Suppressor macrophage treated with lipopolysaccharide for 4 hours (primary cell): ENCODE measurements at regions not wholly inside any gene's neighbourhood (a gene's known extent, or its start where the extent isn't known, plus 50 kb on each side); places are given as distances from the start of the nearest gene placed in this dataset.

Experiments
- DNase-seq: peaks from one replicate; pipeline ENCODE4 v3.0.0-alpha.2; 2020

DNA sequence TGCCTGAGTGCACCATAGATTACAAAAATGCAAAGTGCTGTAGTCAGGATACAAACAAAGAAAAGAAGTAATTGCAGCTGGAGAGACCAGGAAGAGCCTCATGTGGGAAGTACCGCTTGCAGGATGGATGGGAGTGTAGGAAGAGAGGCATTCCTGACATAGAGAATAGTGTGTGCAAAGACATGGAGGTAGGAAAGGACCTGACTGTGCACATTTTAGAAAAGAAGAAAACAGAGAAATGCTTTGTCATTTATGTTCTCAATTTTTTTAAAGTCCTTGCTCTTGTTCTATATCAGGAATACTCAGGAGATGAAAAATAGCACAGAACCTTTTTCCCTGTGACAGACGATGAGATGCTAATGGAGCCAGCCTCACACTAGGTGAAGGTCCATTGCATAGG lies 358.7 kb upstream of the TMPO start:
- DNase-seq: no peak

GRCh38 chr12:98162906-98163678 lies 352.3 kb upstream of the TMPO start:
- DNase-seq: no peak

- DNase-seq: no peak
Observed at GRCh38 chr12:98172304-98172703, 343.1 kb upstream of the TMPO start.

GRCh38 chr12:98172801-98173200 lies 342.6 kb upstream of the TMPO start:
- DNase-seq: no peak

DNA sequence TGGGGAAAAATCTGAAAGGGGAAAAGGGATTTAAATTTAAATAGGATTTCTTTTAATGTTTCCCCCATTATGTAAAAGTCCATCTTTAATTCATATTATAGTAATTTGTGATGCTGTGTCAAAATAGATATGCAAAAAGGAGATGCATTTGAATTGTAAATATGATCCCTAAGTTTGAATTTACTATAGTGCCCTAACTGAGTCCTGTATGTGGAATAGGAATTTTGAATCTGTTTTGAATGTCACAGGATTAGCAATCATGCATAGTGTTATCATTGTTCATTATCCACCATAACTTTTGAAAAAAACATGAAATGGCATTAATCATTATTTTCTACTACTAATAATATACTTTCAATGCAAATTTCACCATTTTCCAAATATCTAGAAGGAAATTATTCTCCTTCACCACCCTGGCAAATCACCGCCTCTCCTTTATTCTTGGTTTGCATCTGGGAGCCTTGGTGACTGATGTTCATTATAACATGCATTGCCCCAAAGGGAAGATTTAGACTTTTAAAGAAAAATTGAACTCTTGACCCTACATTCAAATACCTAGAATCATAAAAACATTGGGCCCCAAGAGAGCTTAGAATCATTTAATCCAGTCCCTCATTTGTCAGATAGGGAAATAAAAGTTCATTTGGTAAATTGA lies 341.5 kb upstream of the TMPO start:
- DNase-seq: no peak

DNA sequence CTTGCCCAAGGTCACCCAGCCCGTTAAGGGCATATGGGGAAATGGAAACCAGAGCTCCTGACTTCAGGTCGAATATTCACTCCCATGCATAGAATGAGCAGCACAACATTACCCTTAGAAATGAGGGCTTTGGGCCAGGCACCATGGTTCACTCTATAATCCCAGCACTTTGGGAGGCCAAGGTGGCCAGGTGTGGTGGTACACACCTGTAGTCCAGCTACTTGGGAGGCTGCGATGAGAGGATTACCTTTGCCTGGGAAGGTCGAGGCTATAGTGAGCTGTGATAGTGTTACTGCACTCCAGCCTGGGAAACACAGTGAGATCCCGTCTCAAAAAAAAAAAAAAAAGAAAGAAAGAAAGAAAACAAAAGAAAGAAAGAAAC lies 341.0 kb upstream of the TMPO start:
- DNase-seq: no peak

- no peak for DNase-seq
Observed at GRCh38 chr12:98178126-98178525, 337.3 kb upstream of the TMPO start.

- DNase-seq: no peak
Observed at GRCh38 chr12:98179151-98179550, 336.2 kb upstream of the TMPO start.

DNA sequence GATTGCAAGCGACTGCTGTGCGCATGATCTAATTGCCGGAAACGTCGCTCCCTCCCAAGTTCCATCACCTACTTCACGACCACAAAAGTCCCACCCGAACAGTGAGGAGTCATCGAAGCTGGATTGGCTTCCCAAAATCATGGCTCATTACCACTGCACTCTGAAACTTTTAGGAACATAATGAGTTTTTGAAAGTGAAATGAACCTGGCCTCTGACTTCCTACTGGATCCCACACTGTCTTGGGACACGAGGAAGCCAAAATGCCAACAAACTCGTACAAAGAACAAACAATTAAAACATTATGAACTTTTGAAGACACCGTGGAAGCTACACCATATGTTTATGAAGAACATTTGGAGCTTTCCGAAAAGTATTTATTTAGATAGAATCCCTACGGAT lies 334.8 kb upstream of the TMPO start:
- no peak for DNase-seq

DNA sequence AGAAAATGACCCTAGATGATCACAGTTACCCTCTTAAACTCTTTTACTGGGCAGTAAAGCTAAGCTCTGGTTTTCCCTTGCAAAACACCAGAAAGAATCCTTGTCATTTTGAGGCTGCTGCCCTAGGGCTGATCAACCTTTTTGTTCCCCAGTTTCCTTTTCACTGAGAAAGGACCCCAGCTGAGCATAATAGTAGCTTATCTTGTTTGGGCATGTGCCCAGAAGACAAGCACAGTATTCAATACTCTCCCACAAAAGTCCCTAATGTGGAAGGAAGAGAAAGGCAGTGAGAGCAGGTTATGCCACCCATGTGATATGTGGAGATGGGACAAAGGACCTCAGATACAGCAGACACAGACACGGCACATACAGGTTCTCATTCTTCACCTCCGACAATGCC lies 332.6 kb upstream of the TMPO start:
- DNase-seq: no peak

- no peak for DNase-seq
Observed at GRCh38 chr12:98185606-98186005, 329.8 kb upstream of the TMPO start.

GRCh38 chr12:98188650-98189077 lies 326.7 kb upstream of the TMPO start:
- peak; percentile 59 for DNase-seq

DNA sequence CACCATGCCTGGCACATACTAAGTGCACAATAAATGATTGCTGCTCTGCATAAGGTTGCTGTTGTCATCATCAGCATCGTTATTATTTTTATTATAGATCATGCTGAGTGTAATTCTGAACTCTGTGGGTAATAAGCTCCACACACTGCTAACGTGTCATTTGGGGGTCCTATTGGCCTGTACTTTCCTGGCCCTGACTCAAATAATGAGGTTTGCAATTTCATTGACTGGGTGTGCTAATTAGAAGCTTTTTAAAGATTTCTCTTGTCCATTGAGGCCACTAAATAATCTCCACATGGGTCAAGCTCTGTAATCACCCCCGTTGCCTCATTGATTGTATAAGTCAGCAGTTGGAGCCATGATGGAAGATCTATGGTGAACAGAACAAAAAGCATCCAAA lies 320.8 kb upstream of the TMPO start:
- DNase-seq: no peak

DNA sequence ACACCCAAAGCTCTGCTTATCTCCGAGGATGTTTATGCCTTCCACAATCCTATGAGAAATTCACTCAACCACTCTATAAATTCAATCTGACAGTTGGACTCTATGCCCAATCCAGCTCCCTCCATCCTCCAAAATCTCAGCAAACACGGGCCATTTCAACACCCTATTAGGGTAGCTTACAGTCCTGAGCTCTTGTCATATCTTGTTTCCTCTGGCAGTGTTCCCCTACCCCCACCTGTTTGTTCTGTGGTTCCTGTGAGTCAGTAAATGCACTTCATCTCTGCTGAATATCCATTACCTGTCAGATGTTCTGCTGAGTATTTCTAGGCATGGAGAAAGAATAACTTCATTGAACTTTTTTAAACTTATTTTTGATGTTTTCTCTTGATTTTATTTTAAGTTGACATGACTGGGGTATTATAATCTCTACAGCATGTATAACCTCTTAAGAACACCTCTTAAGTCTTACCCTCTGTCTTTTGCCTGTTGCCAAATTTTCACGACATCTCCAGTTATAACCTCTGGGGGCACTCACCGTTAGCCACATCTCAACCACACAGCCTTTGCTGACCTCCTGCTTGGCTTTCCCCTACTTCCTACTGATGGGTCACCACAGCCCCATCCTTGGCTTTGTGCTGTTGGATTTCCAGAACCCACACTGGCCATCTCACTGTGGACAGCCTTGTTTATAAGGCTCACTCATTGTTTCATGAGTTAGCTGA lies 317.0 kb upstream of the TMPO start:
- DNase-seq: no peak

- no peak for DNase-seq
Observed at GRCh38 chr12:98208816-98209215, 306.6 kb upstream of the TMPO start.

DNA sequence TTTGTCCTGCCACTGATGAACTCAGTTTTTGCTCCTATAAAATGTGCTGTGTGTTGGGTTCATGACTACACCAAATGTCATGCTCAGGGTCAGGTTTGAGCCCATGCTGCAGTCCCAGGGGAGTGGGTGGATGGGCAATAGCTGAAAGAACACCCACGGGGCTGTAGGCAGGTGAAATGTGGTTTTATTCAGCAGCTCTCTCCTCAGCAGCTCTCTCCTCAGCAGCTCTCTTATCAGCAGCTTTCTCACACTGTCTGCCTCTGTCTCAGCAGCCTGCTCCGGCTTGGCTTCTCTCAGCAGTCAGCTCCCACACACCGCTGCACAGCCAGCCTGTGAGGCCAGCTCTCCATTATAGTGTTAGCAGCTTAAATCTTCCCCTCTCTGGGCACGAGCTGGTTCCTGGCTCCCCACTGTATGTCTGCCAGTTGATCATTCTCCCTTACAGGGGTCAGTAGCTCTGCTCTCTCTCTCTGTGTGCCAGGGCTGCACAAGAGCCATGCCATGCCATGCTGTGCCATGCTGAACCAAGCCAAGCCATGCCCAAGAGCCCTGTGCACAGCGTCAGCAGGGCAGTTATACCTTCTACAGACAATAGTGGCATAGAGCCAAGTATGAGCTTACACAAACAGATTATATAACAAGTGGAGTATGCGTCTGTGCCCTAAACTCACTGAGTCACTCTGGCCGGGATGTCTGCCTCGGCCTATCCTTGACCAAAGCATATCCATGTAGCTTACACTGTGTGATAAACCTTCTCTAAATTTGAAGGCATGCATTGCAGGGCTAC lies 303.3 kb upstream of the TMPO start:
- no peak for DNase-seq

- no peak for DNase-seq
Observed at GRCh38 chr12:98213556-98213955, 301.8 kb upstream of the TMPO start.

DNA sequence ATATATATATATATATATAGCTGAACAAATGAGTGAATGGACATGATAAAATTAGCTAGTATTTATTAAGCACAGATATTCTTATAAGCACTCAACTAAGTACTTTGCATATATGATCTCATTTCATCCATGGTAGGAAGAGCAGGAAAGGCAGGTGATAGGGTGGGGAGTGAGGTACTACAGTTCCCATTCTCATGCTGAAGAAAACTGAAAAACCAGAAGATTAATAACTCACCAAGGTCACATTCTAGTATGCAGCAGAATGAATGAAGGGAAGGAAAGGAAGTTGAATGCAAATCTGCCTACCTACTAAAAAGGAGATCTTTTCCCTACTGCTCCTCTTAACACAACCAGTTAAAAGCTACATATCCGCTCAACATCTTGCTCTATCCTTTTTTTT lies 298.1 kb upstream of the TMPO start:
- no peak for DNase-seq

GRCh38 chr12:98220636-98221035 lies 294.8 kb upstream of the TMPO start:
- DNase-seq: no peak

DNA sequence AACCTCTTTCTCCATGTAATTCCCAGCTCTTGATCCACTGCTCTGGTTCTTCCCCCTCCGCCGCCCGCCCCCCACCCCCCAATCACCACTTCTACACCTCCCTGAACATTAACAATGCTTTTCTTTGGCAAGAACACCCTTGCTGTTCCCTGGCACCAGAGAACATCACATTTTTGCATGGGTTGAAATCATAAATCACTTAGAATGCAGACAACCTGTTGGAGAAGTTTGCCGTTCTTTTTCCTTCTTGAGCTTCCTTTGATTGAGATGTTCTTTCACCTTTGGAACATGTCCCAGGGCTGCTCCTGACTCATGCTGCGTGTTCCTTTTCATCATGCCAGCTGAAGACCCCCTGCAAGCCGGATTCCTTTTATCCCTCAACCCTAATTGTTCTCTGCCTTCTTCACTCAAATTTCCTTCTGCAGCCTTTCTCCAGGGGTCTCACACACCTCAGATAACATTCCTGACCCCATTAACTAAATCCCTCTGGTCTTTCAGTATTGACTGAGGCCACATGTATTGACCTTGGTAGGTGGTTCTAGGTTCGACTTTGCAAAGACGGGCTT lies 294.1 kb upstream of the TMPO start:
- no peak for DNase-seq

DNA sequence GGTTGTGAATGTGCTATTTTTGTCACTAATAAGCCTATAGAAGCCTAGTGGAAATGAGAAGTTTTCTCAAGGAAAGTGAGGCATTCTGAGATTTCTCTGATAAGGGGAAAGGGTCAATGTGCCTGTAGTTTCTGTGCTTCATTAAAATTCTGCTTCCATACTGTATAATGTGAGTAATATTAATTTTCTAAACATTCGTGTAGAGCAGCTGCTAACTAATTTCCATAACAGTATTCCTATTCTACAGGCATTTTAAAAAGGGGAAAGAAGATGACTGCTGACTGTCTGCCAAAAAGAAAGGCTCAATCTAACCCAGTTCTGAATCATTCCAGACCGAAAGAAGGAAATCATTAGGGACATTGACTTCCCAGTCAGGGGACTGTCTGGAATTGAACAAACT lies 293.3 kb upstream of the TMPO start:
- DNase-seq: no peak

DNA sequence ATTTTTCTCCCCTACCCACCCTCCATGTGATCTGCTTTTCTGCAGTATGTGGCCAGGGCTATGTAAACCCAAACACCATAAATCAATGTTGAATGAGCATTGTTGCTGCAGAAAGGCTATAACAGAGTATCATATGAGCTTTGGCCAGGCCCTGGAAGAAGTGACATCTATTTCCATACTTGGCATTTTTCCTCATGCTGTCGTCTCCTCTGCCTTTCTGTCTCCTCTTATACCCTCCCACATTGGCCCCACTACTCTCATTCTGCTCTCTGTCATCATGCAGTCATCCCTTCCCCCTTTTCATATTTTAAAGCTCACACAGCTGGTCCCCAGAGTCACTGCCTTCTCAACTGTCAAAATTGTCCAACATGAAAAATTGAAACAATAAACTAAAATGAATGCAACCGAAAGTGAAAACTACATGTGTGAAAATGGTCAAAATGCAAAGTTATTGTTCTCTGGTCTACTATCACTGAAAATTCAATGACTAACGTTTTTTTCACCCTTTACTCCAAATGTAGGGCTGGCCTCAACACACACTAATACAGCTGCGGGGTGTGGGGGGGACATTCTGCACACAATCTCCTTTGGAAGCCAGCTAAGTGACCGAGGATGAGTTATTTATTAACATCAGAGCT lies 290.7 kb upstream of the TMPO start:
- no peak for DNase-seq
